Fibroblast of lung (primary cell): ENCODE measurements at regions not wholly inside any gene's neighbourhood (a gene's known extent, or its start where the extent isn't known, plus 50 kb on each side); places are given as distances from the start of the nearest gene placed in this dataset.

Experiments
- EZH2 ChIP-seq: IDR thresholded peaks from 2 replicates; pipeline ENCODE4 v1.5.1; 2012; ENCODE audit warnings: low read length, control low read depth, mild to moderate bottlenecking; ENCODE audit errors: missing control alignments
- TF ChIP-seq, protein P1 (sequence below), 2 donors: IDR thresholded peaks in 1 of 2; conservative IDR thresholded peaks in 1 of 2; 1 replicate in 1 of 2; 2 replicates in 1 of 2; pipeline ENCODE4 v1.5.1; 2011 to 2012; ENCODE audit warnings: low read length in 2 of 2, control low read depth in 1 of 2, inconsistent platforms in 1 of 2, low read depth in 1 of 2, mild to moderate bottlenecking in 1 of 2

DNA sequence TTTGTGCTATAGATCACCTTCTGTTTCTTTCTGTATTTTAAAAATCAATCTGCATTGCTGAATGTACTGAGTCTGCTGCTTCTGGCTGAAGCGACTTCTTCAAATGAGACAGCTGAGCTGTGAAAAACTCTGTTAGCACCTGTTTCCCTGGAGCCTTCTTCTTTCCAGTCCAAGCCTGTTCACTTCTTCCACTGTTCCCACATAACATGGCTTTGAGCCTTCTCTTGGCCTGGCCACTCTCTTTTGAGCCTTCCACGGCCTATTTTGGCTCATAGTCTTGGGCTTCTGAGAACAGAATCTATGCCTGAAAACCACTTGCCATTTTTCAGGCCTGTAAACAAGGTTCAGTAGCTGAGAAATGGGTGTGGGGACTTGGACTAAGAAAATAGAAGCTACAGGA, 132.9 kb upstream of the IGFBP7 start:
- TF ChIP-seq, protein P1, sequence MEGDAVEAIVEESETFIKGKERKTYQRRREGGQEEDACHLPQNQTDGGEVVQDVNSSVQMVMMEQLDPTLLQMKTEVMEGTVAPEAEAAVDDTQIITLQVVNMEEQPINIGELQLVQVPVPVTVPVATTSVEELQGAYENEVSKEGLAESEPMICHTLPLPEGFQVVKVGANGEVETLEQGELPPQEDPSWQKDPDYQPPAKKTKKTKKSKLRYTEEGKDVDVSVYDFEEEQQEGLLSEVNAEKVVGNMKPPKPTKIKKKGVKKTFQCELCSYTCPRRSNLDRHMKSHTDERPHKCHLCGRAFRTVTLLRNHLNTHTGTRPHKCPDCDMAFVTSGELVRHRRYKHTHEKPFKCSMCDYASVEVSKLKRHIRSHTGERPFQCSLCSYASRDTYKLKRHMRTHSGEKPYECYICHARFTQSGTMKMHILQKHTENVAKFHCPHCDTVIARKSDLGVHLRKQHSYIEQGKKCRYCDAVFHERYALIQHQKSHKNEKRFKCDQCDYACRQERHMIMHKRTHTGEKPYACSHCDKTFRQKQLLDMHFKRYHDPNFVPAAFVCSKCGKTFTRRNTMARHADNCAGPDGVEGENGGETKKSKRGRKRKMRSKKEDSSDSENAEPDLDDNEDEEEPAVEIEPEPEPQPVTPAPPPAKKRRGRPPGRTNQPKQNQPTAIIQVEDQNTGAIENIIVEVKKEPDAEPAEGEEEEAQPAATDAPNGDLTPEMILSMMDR (conservative IDR thresholded peaks at IDR 0.05 in 1 of 2, IDR thresholded peaks at IDR 0.05 in 1 of 2; ENCODE audit: low read depth in 1 of 2, low read length in 2 of 2), result no peak
- TF ChIP-seq EZH2, result no peak
